ENCODE measurements at regions not wholly inside any gene's neighbourhood (a gene's known extent, or its start where the extent isn't known, plus 50 kb on each side); places are given as distances from the start of the nearest gene placed in this dataset.
A peak's percentile ranks its signal among the peaks of the same experiment; 100 is the strongest.
"Not testable (repeated sequence)": the region's sequence is repeated elsewhere in the genome, so short reads cannot be mapped to it uniquely, and the experiment has no call there.

DNA sequence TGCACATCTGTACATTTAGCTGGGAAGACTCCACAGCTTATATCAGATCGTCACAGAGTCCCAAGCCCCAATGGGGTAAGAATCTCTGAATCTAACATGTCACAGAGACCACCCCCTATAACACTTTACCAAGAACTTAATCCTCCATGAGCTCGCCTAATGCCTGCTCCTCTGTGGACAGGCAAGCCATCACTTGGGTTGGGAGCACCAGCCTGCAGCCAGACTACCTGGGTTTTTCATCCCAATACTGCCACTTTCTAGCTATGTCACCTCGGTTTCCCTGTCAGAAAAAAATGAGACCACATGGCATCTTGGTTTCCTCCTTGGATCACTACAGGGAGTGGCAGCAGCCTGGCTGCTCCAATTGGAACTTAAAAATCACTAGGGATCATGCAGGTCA lies 277.9 kb upstream of the TLE3 start:
- no peak for ATAC-seq
- Histone ChIP-seq H3K27ac (no peak overlapping the region), H3K4me3 (no peak overlapping the region), H3K36me3 (no peaks in the 10 kb centered on the region), H3K4me1 (peaks cover 3 to 35% (median 26%) of the 10 kb centered on the region in 12 donors), H3K9me3 (no peaks in the 10 kb centered on the region), H3K27me3 (peaks cover 0 to 8% (median 0%) of the 10 kb centered on the region in 9 donors)
- no peak for TF ChIP-seq POLR2A (IDR thresholded peaks at IDR 0.05)
- TF ChIP-seq, protein P1, sequence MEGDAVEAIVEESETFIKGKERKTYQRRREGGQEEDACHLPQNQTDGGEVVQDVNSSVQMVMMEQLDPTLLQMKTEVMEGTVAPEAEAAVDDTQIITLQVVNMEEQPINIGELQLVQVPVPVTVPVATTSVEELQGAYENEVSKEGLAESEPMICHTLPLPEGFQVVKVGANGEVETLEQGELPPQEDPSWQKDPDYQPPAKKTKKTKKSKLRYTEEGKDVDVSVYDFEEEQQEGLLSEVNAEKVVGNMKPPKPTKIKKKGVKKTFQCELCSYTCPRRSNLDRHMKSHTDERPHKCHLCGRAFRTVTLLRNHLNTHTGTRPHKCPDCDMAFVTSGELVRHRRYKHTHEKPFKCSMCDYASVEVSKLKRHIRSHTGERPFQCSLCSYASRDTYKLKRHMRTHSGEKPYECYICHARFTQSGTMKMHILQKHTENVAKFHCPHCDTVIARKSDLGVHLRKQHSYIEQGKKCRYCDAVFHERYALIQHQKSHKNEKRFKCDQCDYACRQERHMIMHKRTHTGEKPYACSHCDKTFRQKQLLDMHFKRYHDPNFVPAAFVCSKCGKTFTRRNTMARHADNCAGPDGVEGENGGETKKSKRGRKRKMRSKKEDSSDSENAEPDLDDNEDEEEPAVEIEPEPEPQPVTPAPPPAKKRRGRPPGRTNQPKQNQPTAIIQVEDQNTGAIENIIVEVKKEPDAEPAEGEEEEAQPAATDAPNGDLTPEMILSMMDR (IDR thresholded peaks at IDR 0.05) = no peak
- DNase-seq = no peak
- intact Hi-C loops (cut with DNase I) = no loop called here
- 69 to 89% (median 79%) methylated on average over 3 of the region's 3 CpGs for WGBS, 4 donors

DNA sequence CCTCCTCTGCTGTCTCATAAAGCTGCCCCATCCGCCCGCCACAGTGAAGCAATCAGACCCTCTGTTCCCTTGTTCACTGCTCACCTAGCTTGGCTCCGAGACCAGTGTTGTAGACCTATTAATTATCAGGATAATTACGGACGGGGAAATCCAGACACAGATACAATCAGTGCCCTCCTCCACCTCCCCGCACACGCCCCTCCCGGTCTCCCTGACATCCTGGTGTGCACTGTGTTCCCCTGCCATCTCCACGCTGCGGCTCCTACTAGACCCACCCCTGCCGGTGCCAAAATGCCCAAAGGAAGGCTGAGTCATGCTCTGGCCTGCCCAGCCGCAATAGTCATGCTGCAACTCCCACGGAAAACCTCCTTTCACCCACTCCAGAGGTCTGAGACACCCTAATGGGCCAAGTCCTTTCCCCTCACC lies 277.3 kb upstream of the TLE3 start:
- intact Hi-C loops (cut with DNase I) = no loop called here
- 51 to 64% (median 58%) methylated on average over 13 of the region's 13 CpGs for WGBS, 4 donors
- TF ChIP-seq, protein P1 (IDR thresholded peaks at IDR 0.05) = no peak
- TF ChIP-seq POLR2A (IDR thresholded peaks at IDR 0.05) = no peak
- no peaks in the 10 kb centered on the region for H3K9me3 ChIP-seq
- no peaks in the 10 kb centered on the region for H3K36me3 ChIP-seq
- H3K27ac ChIP-seq = no peak overlapping the region
- peak in 2 of 4 donors; percentile 30 to 35 for ATAC-seq
- no peak overlapping the region for H3K4me3 ChIP-seq
- H3K4me1 ChIP-seq = peaks cover 3 to 35% (median 26%) of the 10 kb centered on the region in 12 donors
- peak in 2 of 5 donors; percentile 49 to 70 for DNase-seq
- H3K27me3 ChIP-seq = peaks cover 0 to 8% (median 0%) of the 10 kb centered on the region in 9 donors

DNA sequence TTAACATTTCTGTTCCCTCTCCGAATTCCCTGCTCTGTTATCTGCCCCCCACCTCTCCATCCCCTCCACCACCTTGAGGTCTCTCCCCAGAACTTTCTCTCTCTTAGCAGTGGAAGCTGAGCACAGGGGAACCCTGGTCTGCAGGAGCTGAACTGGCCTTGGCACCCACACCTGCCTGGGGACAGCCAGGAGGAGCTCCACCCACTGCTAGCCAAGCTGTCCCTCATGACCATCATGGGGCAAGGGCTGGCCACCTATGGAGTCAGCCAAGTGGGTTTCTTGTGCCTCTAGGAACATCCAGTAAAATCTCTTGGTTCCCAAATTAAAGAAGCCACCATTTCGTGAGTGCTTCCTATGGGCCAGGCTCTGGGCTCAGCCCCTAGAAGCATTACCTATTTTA lies 276.4 kb upstream of the TLE3 start:
- peaks cover 3 to 35% (median 26%) of the 10 kb centered on the region in 12 donors for H3K4me1 ChIP-seq
- intact Hi-C loops (cut with DNase I) = no loop called here
- no peak for ATAC-seq
- no peak for TF ChIP-seq POLR2A (IDR thresholded peaks at IDR 0.05)
- TF ChIP-seq, protein P1 (IDR thresholded peaks at IDR 0.05) = no peak
- no peaks in the 10 kb centered on the region for H3K9me3 ChIP-seq
- H3K4me3 ChIP-seq = no peak overlapping the region
- H3K36me3 ChIP-seq = no peaks in the 10 kb centered on the region
- no peak overlapping the region for H3K27ac ChIP-seq
- no peak for DNase-seq
- peaks cover 0 to 8% (median 0%) of the 10 kb centered on the region in 9 donors for H3K27me3 ChIP-seq
- 92 to 98% (median 94%) methylated on average over 2 of the region's 2 CpGs for WGBS, 4 donors

DNA sequence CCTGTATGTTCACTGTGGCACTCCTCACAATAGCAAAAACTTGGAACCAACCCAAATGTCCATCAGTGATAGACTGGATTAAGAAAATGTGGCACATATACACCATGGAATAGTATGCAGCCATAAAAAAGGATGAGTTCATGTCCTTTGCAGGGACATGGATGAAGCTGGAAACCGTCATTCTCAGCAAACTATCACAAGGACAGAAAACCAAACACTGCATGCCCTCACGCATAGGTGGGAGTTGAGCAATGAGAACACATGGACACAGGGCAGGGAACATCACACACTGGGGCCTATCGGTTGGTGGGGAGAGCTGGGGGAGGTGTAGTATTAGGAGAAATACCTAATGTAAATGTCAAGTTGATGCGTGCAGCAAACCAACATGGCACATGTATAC lies 275.7 kb upstream of the TLE3 start:
- intact Hi-C loops (cut with DNase I); ATAC-seq; H3K27me3 ChIP-seq; DNase-seq; H3K4me3 ChIP-seq; H3K36me3 ChIP-seq; H3K27ac ChIP-seq; H3K9me3 ChIP-seq: not testable (repeated sequence)
- WGBS, 4 donors = 94 to 97% (median 95%) methylated on average over 4 of the region's 4 CpGs
- H3K4me1 ChIP-seq = peaks cover 3 to 35% (median 26%) of the 10 kb centered on the region in 12 donors

DNA sequence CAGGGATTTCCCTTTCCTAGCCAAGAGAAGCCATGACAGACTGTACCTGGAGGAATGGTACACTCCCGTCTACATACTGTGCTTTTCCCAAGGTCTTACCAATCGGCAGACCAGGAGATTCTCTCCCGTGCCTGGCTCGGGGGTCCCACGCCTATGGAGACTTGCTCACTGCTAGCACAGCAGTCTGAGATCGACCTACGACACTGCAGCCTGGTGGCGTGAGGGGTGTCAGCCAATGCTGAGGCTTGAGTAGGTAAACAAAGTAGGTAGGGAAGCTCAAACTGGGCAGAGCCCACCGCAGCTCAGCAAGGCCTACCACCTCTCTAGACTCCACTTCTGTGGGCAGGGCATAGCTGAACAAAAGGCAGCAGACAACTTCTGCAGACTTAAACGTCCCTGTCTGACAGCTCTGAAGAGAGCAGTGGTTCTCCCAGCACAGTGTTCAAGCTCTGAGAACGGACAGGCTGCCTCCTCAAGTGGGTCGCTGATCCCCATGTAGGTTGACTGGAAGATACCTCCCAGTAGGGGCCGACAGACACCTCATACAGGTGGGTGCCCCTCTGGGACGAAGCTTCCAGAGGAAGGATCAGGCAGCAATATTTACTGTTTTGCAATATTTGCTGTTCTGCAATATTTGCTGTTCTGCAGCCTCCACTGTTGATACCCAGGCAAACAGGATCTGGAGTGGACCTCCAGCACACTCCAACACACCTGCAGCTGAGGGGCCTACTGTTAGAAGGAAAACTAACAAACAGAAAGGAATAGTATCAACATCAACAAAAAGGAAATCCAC lies 270.4 kb upstream of the TLE3 start:
- H3K27ac ChIP-seq, ATAC-seq, DNase-seq, H3K4me3 ChIP-seq, H3K9me3 ChIP-seq, H3K4me1 ChIP-seq, H3K36me3 ChIP-seq: not testable (repeated sequence)
- H3K27me3 ChIP-seq = peaks cover 0 to 14% (median 0%) of the 10 kb centered on the region in 9 donors
- intact Hi-C loops (cut with DNase I) = loop anchor here in 4 of 10 donors (10.0 kb wide), 5 partner anchors 243 to 893 kb away; partner anchors contain the start of gene TLE3 (in 1 of the 4)
- 81 to 87% (median 85%) methylated on average over 13 to 14 of the region's 14 CpGs for WGBS, 4 donors

DNA sequence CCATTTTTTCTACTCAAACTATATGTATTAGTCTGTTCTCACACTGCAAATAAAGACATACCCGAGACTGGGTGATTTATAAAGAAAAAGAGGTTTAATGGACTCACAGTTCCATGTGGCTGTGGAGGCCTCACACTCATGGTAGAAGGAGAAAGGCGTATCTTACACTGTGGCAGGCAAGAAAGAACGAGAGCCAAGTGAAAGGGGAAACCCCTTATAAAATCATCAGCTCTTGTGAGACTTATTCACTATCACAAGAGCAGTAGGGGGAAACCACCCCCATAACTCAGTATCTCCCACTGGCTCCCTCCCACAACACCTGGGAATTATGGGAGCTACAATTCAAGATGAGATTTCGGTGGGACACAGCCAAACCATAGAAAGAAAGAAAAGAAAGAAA lies 266.3 kb upstream of the TLE3 start:
- DNase-seq, H3K4me3 ChIP-seq, H3K36me3 ChIP-seq, ATAC-seq, H3K27ac ChIP-seq, H3K4me1 ChIP-seq, H3K9me3 ChIP-seq: not testable (repeated sequence)
- WGBS, 4 donors = 94 to 98% (median 96%) methylated on average over 3 to 4 of the region's 4 CpGs
- intact Hi-C loops (cut with DNase I) = loop anchor here in 6 of 10 donors (5.0 to 10.0 kb wide), 8 partner anchors 239 to 889 kb away; partner anchors contain the start of gene TLE3 (in 1 of the 6)
- peaks cover 0 to 16% (median 0%) of the 10 kb centered on the region in 9 donors for H3K27me3 ChIP-seq

All from heart left ventricle (tissue), 16 donors.